HG02642 (cell line): ENCODE measurements at regions not wholly inside any gene's neighbourhood (a gene's known extent, or its start where the extent isn't known, plus 50 kb on each side); places are given as distances from the start of the nearest gene placed in this dataset.
"Not testable (repeated sequence)": the region's sequence is repeated elsewhere in the genome, so short reads cannot be mapped to it uniquely, and the experiment has no call there.

Experiments
- ATAC-seq: cut with Tn5 transposase; IDR thresholded peaks from one replicate; pipeline ENCODE4 v1.9.1; 2021; ENCODE audit warnings: mild to moderate bottlenecking; ENCODE audit not compliant: unreplicated experiment, poor library complexity

DNA sequence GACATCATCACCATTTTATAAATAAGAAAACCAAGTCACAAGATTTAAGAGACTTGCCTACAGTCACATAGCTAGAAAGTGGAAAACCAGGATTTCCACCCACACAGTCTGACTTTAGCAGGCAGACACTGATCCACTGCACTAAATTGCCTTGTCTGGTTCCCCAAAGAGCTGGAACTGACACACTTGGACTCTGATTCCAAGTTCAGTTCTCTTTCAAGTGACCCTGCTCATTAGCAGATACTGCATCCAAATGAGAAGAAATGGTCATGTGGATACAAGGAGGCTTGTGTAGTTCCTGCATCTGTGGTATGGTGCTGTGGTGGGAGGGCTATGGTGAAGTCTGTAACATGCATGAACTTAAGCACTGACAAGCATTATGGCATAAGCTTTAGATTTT, 180.1 kb upstream of the MKLN1 start:
- ATAC-seq: no peak

DNA sequence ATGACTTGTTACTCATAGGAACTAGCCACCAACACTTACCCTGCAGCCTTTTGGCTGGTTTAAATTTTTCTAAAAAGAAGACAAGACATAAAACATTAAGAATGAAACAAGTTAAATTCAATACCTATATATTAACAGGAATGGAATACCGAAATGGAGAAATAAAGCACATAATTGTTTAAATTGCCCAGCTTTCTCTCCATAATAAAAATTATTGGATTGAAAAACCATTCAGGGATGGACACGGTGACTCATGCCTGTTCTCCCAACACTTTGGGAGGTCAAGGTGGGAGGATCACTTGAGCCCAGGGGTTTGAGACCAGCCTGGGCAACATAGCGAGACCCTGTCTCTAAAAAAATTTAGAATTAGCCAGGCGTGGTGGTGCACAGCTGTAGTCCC, 179.4 kb upstream of the MKLN1 start:
- ATAC-seq: no peak

DNA sequence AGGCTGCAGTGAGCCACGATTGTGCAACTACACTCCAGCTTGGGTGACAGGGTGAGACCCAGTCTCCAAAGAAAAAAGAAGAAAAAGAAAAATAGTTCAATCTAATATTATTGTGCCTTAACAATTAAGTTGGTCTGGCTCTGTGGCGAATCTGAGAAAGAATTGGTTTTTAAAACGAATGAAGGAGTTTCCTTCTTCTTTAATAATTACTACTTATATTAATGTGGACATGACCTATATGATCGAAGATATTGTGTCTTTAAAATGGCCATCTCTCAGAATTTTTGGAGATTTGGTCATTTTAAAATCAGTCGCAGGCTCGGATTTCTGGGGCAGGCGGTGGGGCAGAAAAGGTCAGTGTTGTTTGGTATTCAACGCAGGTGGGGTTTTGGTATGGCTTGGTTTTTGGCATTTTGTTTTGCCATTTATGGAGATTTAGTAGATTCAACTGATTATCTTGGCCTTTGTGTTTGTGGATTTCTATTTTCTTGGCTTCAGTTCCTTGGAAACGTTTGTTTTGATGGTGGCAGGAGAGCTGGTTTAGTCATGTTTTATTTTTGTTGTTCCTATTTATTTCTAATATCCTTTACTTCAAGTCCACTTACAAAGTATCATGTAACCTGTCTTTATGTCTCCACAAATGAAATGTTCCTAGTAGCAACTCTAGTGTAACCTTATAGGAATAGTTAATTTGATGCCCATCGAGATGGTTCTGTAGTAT, 178.8 kb upstream of the MKLN1 start:
- ATAC-seq: no peak

DNA sequence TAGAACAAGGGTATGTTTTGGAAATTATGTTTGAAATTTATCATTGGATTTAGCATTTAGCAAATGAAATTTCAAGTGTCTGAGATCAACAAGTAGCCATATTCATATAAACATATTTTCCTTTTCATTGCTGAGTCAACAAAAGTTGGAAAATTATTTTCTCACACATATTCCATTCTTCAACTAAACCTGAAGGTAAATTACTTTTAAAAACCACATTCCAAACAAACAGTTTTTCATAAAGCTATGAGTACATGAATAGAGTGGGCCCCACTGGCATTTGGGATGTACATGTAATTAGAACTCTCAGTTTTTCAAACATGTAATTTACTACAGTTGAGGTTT, 178.3 kb upstream of the MKLN1 start:
- no peak for ATAC-seq

DNA sequence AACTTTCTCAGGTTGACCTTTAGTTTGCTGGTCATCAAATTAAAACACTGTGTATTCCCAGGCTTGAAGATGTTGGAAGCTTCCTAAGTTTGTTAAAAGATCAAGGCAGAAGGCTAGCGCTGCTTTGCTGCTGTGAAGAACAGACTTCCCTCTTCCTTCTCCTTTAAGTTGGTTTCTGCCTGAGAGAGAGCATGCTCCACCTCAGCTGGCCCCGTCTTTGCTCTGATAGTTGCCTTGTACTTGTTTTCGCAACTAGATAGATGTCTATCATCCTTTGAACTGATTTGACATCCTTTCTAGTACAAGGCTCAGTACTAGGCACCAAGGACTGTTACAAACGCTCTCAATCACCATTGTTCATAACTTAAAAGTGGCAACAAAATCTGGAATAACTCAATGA, 177.8 kb upstream of the MKLN1 start:
- no peak for ATAC-seq

DNA sequence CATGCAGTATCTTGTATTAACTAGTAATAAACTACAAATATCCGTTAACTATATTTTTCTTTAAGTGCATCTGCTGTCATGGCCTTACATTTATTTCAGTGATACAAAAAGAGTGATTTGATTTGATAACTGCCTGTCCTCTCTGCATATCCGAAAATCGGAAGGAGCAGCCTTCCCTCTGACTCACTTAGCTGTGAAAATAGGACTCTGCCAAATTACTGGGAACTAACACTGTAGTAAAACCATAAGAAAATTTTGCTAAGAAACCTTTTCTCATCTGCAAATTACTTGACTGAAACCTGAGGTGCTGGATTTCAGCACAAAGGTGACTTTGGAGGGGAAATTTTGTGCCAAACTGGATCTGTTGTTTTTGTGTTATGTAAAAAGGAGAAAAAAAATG, 176.6 kb upstream of the MKLN1 start:
- ATAC-seq: no peak

DNA sequence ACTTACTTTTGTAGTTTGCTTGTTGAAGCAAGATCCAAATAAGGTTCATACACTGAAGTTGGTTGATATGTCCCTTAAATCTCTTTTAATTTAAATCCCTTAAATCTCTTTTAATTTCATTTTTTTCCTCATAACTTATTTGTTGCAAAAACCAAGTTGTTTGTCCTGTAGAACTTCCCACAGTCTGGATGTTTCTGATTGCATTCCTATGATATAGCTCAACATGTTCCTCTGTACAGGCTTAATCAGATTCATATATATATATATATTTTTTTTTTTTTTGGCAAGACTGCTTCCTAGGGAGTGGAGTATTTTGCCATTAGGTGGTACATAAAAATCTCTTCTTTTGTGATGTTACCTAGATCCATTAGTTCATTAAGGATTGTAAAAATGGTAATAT, 174.9 kb upstream of the MKLN1 start:
- ATAC-seq: no peak

DNA sequence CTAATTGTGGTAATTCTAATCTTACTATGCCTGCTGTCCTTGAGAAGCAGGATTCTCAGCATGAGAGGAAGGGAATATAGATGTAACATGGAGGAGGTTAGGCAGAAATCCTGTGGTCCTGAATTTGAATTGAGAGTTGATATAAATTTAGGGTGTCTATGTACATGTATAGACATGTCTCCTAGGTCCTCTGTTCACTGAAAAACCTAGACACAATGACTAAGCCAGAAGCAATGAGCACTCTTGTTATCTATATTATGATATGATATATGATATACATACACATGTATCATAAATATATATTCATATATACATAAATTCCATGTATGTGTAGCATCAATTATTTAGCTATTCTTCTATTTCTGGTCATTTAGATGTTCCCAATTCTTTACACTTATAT, 173.3 kb upstream of the MKLN1 start:
- ATAC-seq: no peak

DNA sequence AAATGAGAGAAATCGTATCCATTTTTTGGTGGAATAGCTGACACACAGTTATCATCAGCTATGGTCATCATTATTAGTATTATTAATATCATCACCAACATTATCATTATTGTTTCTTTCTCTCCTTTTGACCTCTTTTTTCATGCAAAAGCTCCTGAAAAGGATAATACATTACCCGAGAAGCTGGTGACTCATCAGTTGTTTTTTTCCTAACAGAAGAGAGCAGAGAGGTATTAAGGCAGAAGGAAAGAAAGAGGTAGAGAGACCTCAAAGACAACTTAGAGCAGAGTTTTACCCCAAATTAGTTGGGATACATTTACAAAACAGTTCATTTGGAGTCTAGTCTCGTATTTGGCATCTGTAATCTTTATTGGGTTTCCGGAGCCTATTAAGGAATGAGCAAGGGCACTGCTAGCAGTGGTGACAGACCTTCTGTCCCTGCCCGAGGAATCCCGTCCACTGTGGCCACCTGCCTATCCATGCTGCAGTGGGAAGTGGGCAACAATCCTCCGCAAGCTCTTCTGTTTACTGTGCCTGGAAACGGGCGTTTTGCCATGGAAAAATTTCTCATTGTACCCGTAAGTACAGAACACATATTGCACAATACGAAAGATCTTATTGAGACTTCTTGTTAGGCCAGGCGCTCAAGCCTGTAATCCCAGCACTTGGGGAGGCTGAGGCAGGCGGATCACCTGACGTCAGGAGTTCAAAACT, 170.0 kb upstream of the MKLN1 start:
- ATAC-seq: no peak

DNA sequence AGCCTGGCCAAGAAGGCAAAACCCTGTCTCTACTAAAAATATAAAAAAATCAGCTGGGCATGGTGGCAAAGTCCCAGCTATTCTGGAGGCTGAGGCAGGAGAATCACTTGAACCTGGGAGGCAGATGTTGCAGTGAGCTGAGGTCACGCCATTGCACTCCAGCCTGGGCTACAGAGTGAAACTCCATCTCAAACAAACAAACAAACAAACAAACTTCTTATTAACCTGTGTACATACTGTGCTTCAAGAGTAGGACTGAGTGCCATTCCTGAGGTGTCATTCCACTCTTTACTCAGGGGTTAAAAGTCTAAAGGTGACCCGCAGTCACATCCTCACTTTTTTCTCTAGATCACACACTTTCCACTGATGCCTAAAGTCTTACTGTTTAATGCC, 169.4 kb upstream of the MKLN1 start:
- ATAC-seq: not testable (repeated sequence)

DNA sequence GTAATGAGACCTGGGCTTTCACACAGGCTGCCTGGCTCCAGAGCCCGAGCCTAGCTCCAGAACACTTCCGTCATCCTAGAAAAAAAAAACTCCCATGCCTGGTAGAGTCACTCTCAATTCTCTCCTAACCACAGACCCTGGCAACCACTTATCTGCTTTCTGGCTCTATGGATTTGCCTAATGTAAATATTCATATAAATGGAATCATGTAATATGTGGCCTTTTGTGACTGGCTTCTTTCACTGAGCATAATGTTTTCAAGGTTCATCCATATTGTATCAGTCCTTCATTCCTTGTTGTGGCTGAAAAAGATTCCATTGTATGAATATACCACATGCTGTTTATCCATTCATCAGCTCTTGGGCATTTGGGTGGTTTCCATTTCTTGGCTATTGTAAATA, 167.7 kb upstream of the MKLN1 start:
- ATAC-seq: no peak

DNA sequence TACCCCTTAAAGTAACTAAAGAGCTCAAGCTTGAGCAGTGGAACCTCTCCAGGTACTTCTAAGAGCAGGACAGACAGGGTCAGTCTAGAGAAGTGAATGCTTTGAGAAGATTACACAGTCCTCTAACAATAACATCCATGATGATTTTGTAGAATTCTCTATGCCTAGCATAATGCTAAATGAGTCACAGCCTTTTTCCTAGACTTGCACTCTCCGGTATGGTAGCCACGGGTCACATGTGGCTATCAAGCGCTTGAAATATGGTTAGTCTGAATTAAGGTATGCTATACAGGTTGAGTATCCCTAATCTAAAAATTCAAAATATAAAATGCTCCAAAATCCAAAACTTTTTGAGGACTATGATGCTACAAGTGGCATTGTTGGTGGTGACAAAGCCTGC, 166.6 kb upstream of the MKLN1 start:
- ATAC-seq: no peak

DNA sequence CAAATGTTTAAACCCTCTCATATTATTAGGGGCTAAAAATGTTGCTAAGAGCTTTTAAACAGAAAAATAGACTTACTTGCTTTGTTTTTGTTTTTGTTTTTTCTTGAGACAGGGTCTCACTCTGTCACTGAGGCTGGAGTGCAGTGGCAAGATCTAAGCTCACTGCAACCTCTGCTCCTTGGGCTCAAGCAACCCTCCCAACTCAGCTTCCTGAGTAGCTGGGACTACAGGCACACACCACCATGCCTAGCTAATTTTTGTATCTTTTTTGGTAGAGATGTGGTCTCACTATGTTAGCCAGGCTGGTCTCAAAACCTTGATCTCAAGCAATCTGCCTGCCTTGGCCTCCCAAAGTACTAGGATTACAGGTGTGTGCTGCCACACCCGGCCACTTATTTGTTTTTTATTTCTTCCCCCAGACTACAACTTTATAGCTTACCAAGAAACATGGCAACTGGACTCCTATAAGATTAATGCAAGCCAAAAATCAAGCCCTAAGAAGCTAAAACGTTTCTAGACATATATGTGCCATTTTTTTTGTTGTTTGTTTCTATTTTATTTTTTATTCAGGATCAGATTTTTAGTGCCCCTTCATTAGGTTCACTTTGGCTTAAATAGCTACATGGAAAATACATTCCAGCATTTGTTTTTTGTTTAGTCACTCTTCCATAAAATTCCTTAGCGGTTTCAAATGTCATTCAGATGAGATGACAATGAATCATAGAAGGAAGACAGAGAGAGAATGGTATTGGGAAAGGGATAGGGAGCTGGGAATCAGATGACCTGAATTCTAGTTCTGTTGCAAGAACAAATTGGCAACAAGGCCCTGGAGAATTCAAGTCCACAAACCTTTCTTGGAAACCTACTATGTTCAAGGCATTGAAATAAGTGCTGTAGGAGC, 163.4 kb upstream of the MKLN1 start:
- ATAC-seq: no peak

DNA sequence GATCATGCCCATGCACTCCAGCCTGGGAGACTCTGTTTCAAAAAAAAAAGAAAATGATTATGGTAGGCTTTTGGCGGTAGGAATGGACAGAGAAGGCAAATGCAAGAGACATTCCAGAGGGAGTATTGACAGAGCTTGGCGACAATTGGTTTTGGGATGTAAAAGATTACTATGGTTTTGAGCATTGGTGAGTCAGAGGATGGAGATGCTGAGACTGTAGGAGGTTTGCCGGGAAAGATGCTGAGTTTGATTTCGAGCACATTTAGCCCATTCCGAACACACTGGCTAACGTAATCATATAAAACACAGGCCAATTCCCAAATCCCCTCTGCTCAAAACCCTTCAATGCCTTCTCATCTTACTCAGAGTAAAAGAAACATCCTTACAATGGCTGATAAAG, 161.6 kb upstream of the MKLN1 start:
- no peak for ATAC-seq

DNA sequence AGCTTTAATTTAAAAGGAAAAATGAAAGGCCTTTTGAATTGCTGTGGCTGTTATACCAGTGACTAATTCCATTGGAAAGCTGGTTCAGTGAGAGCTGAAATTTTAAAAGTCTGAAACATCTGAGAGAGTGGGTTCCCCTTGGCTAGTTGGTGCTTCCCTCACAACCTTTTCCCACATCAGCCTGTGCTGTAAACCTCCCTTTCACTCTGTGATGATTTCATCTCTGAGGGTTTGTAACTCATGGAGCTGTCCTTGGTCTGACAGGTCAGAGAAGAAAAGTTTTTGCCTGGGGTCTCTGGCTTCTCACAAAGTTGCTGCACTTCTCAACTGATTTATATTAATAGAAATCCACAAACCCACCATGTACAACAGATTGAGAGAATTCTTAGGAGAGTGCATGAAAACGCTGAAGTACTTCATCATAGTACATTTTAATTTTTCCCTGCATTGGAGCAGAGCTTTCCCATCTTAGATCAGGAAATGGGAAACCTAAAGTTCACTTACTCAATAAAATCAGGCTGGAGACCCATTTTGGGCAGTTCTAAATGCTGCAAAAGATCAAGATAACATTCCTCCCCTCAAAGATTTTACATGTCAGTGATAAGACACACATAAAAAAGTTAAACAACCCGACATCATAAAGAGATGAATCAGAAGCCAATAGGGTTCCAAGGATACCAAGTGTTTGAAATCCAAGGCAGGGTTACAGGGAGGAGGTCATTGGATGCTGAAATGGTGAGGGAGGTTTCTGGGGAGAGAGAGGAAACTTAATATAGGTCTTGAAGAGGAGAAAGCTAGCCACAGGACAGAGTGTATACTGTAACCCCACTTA, 157.0 kb upstream of the MKLN1 start:
- ATAC-seq: no peak

DNA sequence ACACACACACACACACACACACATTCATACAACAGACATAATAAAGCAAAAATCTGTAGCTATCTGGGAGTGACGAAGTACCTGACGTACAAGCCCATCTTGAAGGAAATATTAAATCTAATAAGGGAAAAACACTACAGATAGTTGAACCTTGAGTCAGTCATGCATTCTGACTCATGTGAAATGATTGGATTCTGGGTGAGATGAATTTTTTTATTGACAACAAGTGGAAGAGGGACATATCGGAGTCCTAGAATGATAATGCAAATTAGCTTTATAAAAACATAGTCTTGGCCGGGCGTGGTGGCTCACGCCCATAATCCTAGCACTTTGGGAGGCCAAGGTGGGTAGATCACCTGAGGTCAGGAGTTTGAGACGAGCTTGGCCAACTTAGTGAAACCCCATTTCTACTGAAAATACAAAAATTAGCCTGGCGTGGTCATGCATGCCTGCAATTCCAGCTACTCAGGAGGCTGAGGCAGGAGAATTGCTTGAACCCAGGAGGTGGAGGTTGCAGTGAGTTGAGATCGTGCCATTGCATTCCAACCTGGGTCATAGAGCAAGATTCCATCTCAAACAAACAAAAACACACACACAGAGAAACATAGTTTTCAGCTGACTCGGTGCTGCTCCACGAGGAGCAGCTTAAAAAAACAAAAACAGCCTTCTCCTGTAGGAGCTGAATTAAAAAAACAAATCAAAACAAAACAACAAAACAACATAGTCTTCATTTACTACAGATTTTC, 154.4 kb upstream of the MKLN1 start:
- no peak for ATAC-seq

DNA sequence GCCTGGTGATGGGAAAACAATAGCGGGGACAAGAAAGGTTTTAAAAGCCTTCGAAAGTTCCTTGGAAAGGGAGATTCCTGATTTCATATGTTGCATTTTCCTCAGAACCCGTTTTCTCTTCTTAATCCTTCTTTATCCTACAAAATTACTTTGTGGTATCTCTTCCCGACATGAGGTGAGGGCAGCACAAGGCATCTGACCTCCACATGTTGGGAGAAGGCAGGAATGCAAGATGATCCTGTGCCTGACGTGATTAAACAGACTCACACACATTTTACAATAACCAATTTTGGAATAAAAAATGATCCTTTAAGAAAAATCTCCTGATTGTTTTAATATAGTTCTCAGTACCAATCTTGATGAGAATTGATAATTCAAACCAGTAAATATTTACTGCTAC, 153.3 kb upstream of the MKLN1 start:
- ATAC-seq: no peak

DNA sequence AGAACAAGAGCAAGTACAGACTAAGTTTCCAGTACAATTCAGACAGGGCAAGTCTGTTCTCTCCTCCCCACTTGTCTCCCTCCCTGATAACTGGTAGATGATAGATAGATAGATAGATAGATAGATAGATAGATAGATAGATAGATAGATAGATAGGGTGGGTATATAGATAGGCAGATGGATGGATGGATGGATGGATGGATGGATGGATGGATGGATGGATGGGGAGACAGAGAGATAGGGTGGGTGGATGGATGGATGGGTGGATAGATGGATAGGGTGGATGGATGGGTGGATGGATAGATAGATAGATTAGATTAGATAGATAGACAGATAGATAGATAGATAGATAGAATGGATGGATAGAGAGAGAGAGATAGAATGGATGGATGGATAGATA, 152.8 kb upstream of the MKLN1 start:
- no peak for ATAC-seq

DNA sequence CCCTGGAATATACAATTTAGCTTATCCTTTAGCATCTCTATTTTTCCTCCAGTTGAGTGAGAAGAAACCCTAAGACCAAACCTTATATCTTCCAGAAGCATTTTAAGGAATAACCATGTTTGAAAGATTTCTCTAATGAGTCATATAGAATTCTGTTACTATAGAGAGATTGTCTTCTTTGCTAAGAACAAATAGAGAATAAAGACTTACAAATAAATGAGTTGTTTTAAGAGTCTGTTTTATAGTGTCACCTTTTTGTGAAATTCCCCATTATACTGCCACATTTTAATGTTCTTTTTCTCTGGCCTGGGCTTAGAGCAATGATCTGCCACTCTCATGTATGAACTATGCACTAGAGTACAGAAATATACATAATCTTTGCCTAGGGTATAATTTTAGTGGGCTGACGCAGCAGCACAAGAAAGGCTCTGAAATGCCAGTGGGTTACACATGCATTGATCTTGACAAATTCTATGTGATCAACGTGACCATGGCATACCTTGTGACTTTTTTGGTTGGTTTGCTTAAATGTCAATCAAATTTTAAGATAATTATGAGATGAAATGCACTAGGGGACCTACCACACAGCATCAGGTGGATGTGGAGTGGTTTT, 145.1 kb upstream of the MKLN1 start:
- ATAC-seq: no peak
